A673 (cell line): ENCODE measurements at regions not wholly inside any gene's neighbourhood (a gene's known extent, or its start where the extent isn't known, plus 50 kb on each side); places are given as distances from the start of the nearest gene placed in this dataset.

Experiments
- BruUV-seq: library from RNA; stranded (reverse); fragments of 400-500 nt; replicated peaks from 2 replicates; lab custom pipeline; 2021; lab: Mats Ljungman, UMichigan
- CTCF ChIA-PET: fragments of 300-600 bp; sonication (Branson Sonifier 250); formaldehyde crosslinking; loops from one replicate; lab custom pipeline; 2022; ENCODE audit warnings: antibody characterized with exemption; lab: Charles Lee
- POLR2A ChIA-PET: fragments of 300-600 bp; sonication (Branson Sonifier 250); formaldehyde crosslinking; loops from one replicate; lab custom pipeline; 2022; ENCODE audit warnings: antibody characterized with exemption; ENCODE audit not compliant: low non-redundant PET; lab: Charles Lee
- DNase-seq: peaks from one replicate; pipeline ENCODE4 v3.0.0-alpha.2; 2015; ENCODE audit warnings: low spot score
- H3K27ac ChIP-seq: fragments of 200-600 bp; sonication (generic); 2 replicates; pipeline ENCODE4 v1.5.1; 2016; ENCODE audit warnings: mixed run types, low read depth, mild to moderate bottlenecking, mixed read lengths, antibody characterized with exemption, low read length; ENCODE audit not compliant: poor library complexity, severe bottlenecking
- H3K27me3 ChIP-seq: fragments of 200-600 bp; sonication (generic); replicated peaks from 2 replicates; pipeline ENCODE4 v1.6.1; 2017; ENCODE audit warnings: mixed run types, low read depth, mild to moderate bottlenecking, mixed read lengths, antibody characterized with exemption, low read length; ENCODE audit not compliant: insufficient read depth, poor library complexity
- H3K36me3 ChIP-seq: fragments of 200-600 bp; sonication (generic); 2 replicates; pipeline ENCODE4 v1.6.1; 2016; ENCODE audit warnings: mixed run types, mild to moderate bottlenecking, mixed read lengths, antibody characterized with exemption, low read length; ENCODE audit not compliant: insufficient read depth, poor library complexity, severe bottlenecking
- H3K4me1 ChIP-seq: fragments of 200-600 bp; sonication (generic); 2 replicates; pipeline ENCODE4 v1.6.1; 2017; ENCODE audit warnings: mixed run types, mild to moderate bottlenecking, mixed read lengths, antibody characterized with exemption, low read length; ENCODE audit not compliant: insufficient read depth, poor library complexity, severe bottlenecking
- H3K4me3 ChIP-seq: fragments of 200-600 bp; sonication (generic); 2 replicates; pipeline ENCODE4 v1.5.1; 2016; ENCODE audit warnings: low read depth, mixed run types, mild to moderate bottlenecking, mixed read lengths, low read length; ENCODE audit not compliant: poor library complexity, severe bottlenecking
- H3K9me3 ChIP-seq: fragments of 200-600 bp; sonication (generic); 2 replicates; pipeline ENCODE4 v1.6.1; 2016; ENCODE audit warnings: mixed run types, low read depth, mild to moderate bottlenecking, mixed read lengths, antibody characterized with exemption, low read length; ENCODE audit not compliant: poor library complexity, severe bottlenecking
- EZH2 ChIP-seq: fragments of 200-600 bp; sonication (generic); IDR thresholded peaks from 2 replicates; pipeline ENCODE4 v1.6.1; 2017; ENCODE audit warnings: borderline replicate concordance, low read depth, mild to moderate bottlenecking, mixed read lengths, antibody characterized with exemption, low read length; ENCODE audit not compliant: poor library complexity, severe bottlenecking
- intact Hi-C: fragments of 100-400 bp; cut with micrococcal nuclease; formaldehyde crosslinking; loops from one replicate; pipeline ENCODE4 v1.10.0; 2022; ENCODE audit not compliant: unreplicated experiment
- TF ChIP-seq, protein P1 (sequence below): fragments of 300-800, 200-600 bp; sonication (generic); conservative IDR thresholded peaks from 2 replicates; pipeline ENCODE4 v1.5.1; 2017; ENCODE audit warnings: low read depth, mild to moderate bottlenecking, antibody characterized with exemption, low read length, moderate library complexity, mixed read lengths

DNA sequence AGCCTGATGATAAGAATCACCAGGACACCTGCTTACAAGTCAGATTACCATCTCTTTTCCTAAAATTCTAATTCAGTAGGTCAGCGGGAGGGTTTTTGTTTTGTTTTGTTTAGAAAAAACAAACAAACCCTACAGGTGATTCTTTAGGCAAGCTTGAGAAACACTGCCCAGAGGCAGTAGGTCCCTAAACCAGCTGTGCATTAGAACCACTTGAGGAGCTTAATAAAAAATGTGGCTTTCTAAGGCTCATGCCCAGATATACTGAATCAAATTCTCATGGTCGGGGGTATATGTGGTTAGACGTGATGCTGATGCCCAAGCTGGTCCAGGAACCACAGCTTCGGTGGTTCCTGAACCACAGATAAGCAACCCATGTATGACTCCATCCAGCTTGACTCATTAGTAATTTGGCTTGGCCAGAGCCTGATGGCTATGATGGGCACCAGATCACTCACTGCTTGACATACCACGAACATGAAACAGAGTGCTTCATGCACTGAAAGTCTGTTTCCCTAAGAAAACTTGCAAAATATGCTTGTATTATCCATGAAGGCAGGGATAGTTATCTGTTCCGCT lies 338.1 kb upstream of the F9 start:
- Histone ChIP-seq H3K4me3 (no peak overlapping the region), H3K27me3 (no peaks in the 10 kb centered on the region)

DNA sequence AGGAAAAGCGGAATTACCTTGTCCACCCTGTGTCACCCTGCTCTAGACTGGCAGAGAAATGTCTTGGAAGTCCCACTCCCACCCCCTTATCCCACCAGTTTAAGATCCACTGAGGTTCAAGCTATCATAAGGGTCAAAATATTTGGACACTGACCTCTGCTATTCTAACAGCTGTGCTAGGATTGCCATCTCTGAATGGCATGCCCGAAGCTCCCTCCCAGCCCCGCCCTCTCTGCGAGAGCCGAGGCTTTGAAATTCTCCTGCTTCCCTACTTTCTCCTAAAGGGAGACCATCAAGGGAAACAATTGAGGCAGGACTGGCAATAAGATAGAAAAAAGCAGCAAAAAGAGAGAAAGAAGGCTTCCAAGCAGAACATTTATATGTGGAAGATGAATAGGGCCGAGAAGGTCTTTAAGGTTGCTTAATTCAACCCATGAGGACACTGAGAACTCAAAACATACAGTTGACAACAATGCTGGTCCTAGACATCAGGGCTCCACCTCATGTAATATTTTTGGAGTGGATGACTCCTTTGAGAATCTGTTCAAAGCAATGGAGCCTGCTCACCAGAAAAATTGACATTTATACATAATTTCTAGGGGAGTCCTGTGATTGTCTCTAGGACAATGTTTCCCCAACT lies 338.7 kb upstream of the F9 start:
- ChIA-PET CTCF (no interaction called here), POLR2A (no interaction called here)
- Histone ChIP-seq H3K4me3 (no peak overlapping the region), H3K27me3 (no peaks in the 10 kb centered on the region), H3K36me3 (no peaks in the 10 kb centered on the region), H3K27ac (no peak overlapping the region), H3K9me3 (no peaks in the 10 kb centered on the region), H3K4me1 (no peaks in the 10 kb centered on the region)
- intact Hi-C loops = no loop called here
- TF ChIP-seq, protein P1, sequence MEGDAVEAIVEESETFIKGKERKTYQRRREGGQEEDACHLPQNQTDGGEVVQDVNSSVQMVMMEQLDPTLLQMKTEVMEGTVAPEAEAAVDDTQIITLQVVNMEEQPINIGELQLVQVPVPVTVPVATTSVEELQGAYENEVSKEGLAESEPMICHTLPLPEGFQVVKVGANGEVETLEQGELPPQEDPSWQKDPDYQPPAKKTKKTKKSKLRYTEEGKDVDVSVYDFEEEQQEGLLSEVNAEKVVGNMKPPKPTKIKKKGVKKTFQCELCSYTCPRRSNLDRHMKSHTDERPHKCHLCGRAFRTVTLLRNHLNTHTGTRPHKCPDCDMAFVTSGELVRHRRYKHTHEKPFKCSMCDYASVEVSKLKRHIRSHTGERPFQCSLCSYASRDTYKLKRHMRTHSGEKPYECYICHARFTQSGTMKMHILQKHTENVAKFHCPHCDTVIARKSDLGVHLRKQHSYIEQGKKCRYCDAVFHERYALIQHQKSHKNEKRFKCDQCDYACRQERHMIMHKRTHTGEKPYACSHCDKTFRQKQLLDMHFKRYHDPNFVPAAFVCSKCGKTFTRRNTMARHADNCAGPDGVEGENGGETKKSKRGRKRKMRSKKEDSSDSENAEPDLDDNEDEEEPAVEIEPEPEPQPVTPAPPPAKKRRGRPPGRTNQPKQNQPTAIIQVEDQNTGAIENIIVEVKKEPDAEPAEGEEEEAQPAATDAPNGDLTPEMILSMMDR = no peak
- no peak for TF ChIP-seq EZH2
- BruUV-seq = no TSS peak
- DNase-seq = no peak

More for the DNA sequence above, 338.1 kb upstream of the F9 start:
- POLR2A ChIA-PET = no interaction called here
- Histone ChIP-seq H3K4me1 (no peaks in the 10 kb centered on the region), H3K36me3 (no peaks in the 10 kb centered on the region), H3K27ac (no peak overlapping the region), H3K9me3 (no peaks in the 10 kb centered on the region)
- no TSS peak for BruUV-seq
- no peak for TF ChIP-seq EZH2
- TF ChIP-seq, protein P1 = no peak
- no peak for DNase-seq
- intact Hi-C loops = no loop called here
- CTCF ChIA-PET = no interaction called here

DNA sequence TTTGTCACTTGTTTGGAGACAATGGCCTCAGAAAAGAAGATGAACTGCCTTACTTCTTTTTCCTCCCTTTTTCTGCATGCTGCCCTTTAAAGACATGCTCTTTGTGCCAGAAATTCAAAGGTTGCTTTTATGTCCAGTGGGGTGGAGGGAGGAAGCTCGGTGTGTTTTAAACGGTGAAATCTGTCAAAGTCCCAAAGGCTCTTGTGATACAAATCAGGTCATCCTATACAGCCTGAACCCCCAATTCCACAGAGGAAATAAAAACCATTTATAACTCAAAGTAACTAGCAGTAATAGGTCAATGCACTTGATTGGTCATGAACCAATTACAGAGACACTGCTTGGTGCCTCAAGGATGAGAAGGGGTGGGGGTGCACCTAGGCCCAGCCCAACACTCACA lies 339.3 kb upstream of the F9 start:
- DNase-seq = no peak
- ChIA-PET CTCF (no interaction called here), POLR2A (no interaction called here)
- Histone ChIP-seq H3K27ac (no peak overlapping the region), H3K4me1 (no peaks in the 10 kb centered on the region), H3K36me3 (no peaks in the 10 kb centered on the region), H3K9me3 (no peaks in the 10 kb centered on the region), H3K27me3 (no peaks in the 10 kb centered on the region), H3K4me3 (no peak overlapping the region)
- no peak for TF ChIP-seq EZH2
- TF ChIP-seq, protein P1 = no peak
- intact Hi-C loops = no loop called here
- no TSS peak for BruUV-seq
